Kidney epithelial cell (primary cell): ENCODE measurements at regions not wholly inside any gene's neighbourhood (a gene's known extent, or its start where the extent isn't known, plus 50 kb on each side); places are given as distances from the start of the nearest gene placed in this dataset.

Experiments
- DNase-seq: peaks from one replicate; pipeline ENCODE4 v3.0.0-alpha.2; 2010; ENCODE audit warnings: low read depth
- H3K27me3 ChIP-seq: 2 replicates; pipeline ENCODE4 v1.6.0; 2011; ENCODE audit warnings: low read length; ENCODE audit not compliant: control insufficient read depth, insufficient read depth
- H3K36me3 ChIP-seq: 2 replicates; pipeline ENCODE4 v1.5.1; 2011; ENCODE audit warnings: low read length; ENCODE audit not compliant: control insufficient read depth, insufficient read depth
- H3K4me3 ChIP-seq: 2 replicates; pipeline ENCODE4 v1.5.1; 2011; ENCODE audit warnings: low read depth, mild to moderate bottlenecking, control low read depth, low read length
- TF ChIP-seq, protein P1 (sequence below): IDR thresholded peaks from 2 replicates; pipeline ENCODE4 v1.5.1; 2011; ENCODE audit warnings: mild to moderate bottlenecking, moderate library complexity, low read length, control low read depth, inconsistent platforms; ENCODE audit not compliant: insufficient read depth, poor library complexity, severe bottlenecking

DNA sequence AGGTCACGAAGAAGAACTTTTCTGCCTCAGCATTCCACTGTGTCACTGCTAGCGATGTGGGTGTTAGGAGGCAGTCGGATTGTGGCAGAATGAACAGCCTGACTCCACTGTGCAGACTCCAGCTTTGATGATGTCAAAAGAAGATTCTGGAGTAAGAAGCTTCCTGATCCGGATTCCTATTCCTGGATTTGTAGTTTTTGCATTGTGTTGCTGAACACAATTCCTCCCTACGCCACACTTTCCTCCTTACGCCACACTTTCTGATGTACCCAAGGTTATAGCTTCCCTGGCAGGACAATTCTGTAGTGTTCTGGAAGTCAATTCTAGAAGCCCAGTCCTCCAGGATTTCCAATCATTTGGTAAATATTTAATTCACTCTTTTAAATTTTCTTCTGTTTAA lies 665.2 kb upstream of the ADGRL2 start:
- Histone ChIP-seq H3K27me3 (no peaks in the 10 kb centered on the region), H3K4me3 (no peak overlapping the region), H3K36me3 (no peaks in the 10 kb centered on the region)
- TF ChIP-seq, protein P1, sequence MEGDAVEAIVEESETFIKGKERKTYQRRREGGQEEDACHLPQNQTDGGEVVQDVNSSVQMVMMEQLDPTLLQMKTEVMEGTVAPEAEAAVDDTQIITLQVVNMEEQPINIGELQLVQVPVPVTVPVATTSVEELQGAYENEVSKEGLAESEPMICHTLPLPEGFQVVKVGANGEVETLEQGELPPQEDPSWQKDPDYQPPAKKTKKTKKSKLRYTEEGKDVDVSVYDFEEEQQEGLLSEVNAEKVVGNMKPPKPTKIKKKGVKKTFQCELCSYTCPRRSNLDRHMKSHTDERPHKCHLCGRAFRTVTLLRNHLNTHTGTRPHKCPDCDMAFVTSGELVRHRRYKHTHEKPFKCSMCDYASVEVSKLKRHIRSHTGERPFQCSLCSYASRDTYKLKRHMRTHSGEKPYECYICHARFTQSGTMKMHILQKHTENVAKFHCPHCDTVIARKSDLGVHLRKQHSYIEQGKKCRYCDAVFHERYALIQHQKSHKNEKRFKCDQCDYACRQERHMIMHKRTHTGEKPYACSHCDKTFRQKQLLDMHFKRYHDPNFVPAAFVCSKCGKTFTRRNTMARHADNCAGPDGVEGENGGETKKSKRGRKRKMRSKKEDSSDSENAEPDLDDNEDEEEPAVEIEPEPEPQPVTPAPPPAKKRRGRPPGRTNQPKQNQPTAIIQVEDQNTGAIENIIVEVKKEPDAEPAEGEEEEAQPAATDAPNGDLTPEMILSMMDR = no peak
- no peak for DNase-seq

DNA sequence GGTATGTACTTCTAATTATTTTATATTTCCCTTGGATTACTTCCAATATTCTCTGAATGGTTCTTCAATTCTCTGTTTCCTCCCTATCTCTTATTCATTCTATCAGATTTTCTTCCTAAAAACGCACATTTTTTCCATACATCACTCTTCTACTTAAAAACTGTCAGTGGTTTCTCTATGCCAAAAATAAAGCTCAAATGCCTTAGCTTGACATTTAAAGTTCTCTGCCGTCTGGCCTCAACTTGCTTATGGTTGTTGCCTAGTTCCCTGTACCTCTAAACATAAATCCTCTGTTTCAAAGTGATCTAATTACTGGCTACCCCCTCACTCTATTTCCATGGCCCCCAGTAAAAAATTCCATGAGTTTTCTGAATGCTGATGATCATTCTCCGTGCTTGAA lies 671.0 kb upstream of the ADGRL2 start:
- Histone ChIP-seq H3K4me3 (no peak overlapping the region), H3K36me3 (no peaks in the 10 kb centered on the region), H3K27me3 (no peaks in the 10 kb centered on the region)
- DNase-seq = no peak
- TF ChIP-seq, protein P1 = no peak

DNA sequence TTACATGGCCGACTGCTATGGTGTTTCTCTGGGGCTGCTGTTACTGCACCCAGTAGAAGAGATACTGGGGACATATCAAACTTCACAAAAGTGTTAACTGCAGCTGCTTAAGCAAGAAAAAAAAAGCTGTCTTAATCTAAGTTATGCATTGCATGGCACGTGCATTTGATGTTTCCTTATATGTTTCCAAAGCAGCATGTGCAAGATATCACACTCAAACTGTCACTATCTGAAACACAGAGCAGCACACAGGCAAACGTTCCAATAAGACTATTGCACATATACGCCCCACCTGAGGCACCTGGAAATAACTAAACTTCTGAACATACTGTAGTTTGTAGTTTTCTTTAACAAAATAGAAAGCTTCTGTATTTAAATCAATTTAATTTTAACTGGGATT lies 671.4 kb upstream of the ADGRL2 start:
- H3K27me3 ChIP-seq = no peaks in the 10 kb centered on the region
- H3K4me3 ChIP-seq = no peak overlapping the region
- TF ChIP-seq, protein P1 = no peak
- no peak for DNase-seq
- no peaks in the 10 kb centered on the region for H3K36me3 ChIP-seq

DNA sequence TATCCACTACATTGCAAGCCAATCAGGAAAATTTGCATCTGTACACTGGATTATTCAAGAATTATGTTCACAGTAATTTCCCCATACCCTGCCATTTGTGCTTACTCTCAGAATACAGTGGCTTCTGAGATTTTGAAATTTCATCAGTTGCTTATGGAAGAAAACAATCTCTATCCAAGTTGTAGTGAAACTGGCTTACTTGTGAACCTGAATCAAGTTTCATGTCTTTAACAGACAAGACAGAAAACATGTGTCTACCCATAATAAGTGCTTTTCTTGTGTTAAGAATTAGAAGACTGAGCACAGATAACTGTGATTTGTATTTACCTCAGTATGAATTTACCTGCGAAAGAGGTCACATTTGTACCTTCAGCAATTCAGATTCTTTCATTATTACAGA lies 672.7 kb upstream of the ADGRL2 start:
- H3K27me3 ChIP-seq = no peaks in the 10 kb centered on the region
- TF ChIP-seq, protein P1 = no peak
- H3K36me3 ChIP-seq = no peaks in the 10 kb centered on the region
- H3K4me3 ChIP-seq = no peak overlapping the region
- no peak for DNase-seq

DNA sequence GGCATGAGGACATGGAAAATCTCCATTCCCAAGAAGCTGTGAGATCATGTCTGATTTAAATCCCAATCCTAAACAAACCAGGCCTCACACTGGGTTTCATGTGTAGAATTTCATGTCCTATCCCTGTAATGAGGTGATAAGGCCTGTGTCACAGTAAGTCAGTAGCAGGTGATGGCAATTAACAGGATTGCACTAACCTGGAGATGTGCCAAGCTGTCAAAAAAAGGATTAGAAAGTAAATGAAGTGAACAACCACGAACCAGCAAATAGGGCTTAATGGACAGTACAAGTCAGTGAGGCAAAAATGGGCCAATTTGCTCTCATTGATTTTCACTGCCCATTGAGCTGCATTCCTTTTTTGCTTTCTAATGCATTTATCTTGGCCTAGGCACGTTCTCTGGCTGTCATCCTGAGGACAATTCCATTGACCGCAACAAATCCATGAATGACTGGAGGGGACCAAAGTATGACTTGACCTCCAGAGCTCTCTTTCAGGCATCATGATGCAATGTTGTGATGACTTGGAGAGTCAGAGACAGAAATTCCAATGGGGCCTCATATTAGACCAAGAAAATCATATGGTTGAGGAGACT lies 673.6 kb upstream of the ADGRL2 start:
- DNase-seq = no peak
- no peaks in the 10 kb centered on the region for H3K36me3 ChIP-seq
- TF ChIP-seq, protein P1 = no peak
- no peak overlapping the region for H3K4me3 ChIP-seq
- no peaks in the 10 kb centered on the region for H3K27me3 ChIP-seq

DNA sequence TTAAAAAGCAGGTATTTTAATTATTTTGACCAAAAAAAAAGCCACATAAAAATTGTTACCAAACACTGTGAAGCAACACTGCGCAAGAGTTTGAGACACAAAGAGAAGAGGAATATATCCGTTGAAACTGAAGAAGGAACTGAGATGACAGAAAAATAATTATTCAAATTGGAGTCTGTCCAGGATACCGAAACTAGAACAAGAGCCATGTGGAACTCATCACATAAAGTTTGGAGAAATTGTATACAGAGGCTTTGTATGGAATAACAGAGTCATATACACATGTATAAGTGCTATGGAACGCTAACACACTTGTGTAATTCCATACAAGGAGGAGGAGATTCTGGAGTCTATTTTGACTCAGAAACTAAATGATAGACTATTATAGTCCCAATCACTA lies 675.1 kb upstream of the ADGRL2 start:
- Histone ChIP-seq H3K36me3 (no peaks in the 10 kb centered on the region), H3K27me3 (no peaks in the 10 kb centered on the region), H3K4me3 (no peak overlapping the region)
- DNase-seq = no peak
- TF ChIP-seq, protein P1 = no peak
